NOMO-1 (cell line): ENCODE measurements at regions not wholly inside any gene's neighbourhood (a gene's known extent, or its start where the extent isn't known, plus 50 kb on each side); places are given as distances from the start of the nearest gene placed in this dataset.
"Not testable (repeated sequence)": the region's sequence is repeated elsewhere in the genome, so short reads cannot be mapped to it uniquely, and the experiment has no call there.

Source experiments
- DNase-seq, 2 experiments: peaks; one replicate each; lab custom pipeline; 2025; ENCODE audit not compliant: unreplicated experiment in 2 of 2; lab: John Stamatoyannopoulos, UW

DNA sequence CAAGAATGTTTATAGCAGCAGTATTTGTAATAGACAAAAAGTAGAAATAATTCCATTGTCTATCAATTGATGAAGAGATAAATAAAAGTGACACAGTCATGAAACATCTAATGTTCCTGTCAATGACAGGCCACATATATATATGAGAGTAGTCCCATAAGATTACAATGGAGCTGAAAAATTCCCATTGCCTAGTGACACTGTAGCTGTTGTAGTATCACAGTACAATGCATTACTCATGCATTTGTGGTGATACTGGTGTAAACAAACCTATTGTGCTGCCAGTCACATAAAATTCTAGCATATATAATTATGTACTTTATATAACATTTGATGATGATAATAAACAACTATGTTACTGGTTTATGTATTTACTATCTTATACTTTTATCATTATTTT, 141.9 kb upstream of the LYPLAL1 start:
- DNase-seq = no peak

DNA sequence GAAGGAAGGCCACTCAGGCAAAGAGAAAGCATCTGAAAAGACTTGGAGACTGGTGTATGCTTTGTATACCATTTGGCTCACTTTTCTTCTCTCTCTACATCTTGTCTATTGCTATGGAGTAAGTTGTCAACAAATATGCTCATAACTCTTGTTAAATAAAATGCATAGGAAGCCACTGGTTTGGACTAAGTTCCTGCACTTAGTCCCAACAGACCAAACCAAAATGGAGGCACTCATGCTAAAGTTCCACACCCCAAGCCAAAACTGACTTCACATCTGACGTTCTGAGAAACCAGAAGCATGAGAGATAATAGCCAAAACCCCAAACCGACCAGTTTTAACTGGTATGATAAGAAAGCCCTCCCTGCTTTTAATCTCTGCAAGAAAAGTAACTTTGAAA, 135.3 kb upstream of the LYPLAL1 start:
- DNase-seq = no peak

GRCh38 chr1:219039017-219039681, 134.5 kb upstream of the LYPLAL1 start:
- no peak for DNase-seq

- DNase-seq = no peak
Measured at GRCh38 chr1:219039682-219040154, 134.0 kb upstream of the LYPLAL1 start.

DNA sequence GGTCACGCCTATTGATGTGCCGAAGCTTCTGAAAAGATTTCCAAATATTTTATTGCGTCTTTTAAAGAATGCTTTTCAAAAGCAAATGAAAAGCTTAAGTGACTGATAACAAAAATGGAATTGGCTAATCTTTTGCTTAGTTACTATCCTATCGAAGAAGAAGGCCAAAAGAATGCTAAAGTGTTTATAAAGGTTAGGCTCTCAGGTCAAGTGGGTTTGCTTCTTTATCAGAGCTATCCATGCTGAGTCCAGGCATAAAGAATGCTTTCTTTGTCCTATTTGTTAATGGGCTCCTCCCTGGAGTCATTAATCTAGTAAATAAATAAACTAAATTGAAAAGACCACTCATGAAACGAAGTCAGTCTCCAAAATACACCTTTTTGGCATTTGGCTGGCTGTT, 133.4 kb upstream of the LYPLAL1 start:
- no peak for DNase-seq

GRCh38 chr1:219041141-219041540, 132.5 kb upstream of the LYPLAL1 start:
- no peak for DNase-seq

GRCh38 chr1:219041818-219042217, 131.9 kb upstream of the LYPLAL1 start:
- DNase-seq = no peak

DNA sequence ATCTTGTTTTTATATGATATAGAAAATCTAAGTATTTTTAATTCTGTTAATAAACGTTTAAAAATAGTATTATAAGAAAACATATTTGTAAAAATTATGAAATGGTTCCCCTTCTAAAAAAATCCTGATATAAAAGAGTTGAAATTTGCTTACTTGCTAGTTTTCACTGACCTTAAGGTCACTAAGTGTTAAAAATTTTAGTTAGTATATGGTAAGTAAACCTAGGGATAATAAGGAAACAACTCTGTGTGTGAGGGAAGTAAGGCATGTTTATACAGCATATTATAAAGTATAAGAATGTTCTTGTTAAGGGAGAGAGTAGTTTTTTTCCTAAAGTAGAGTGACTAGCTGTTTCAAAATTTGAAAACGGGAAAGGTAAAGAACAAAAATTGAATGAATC, 130.9 kb upstream of the LYPLAL1 start:
- no peak for DNase-seq

GRCh38 chr1:219045246-219045645, 128.4 kb upstream of the LYPLAL1 start:
- no peak for DNase-seq

GRCh38 chr1:219049501-219049900, 124.2 kb upstream of the LYPLAL1 start:
- no peak for DNase-seq

DNA sequence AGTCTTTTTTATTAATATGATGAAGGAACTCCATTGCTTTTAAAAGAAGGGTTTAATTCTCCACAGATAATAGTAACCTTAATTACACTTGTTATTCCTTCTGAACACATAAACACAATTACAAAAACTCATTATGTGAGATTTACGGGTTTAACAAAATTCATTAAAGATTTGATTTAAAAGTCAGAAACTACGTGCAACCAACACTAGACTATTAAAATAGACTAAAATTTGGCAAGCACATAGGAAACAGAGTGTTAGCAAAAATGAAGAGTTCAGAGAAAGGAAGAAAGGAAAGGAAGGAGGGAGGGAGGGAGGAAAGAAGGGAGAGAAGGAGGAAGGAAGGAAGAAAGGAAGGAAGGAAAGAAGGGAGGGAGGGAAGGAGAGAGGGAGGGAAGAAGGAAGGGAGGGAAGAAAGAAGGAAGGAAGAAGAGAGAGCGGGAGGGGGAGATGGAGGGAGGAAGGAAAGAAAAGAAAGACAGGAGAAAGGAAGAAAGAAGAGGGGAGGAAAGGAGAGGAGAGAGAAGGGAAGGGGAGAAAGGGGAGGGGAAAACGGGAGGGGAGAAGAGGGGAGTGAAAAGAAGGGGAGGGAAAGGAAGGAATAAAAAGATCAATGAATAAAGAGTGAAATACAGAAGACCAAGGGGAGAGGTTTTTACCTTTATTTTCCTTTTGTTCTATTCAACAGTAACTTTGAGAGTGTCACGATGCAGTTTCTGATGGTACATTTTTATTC, 123.4 kb upstream of the LYPLAL1 start:
- DNase-seq = no peak

DNA sequence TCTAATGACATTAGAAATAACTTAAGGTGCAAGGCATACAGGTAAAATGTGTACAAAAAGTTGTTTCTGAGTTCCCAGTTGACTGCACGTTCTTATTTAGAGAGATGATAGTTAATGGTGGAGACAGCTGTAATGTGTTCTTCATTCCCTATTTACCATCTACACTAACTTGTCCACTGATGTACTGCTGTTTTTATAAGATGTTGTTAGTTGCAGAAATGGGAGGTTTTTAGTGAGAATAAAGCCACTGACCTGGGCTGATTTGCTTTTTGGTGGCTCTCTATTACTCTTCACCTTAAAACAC, 122.9 kb upstream of the LYPLAL1 start:
- DNase-seq = no peak

- no peak for DNase-seq
Measured at GRCh38 chr1:219051547-219051946, 122.1 kb upstream of the LYPLAL1 start.

DNA sequence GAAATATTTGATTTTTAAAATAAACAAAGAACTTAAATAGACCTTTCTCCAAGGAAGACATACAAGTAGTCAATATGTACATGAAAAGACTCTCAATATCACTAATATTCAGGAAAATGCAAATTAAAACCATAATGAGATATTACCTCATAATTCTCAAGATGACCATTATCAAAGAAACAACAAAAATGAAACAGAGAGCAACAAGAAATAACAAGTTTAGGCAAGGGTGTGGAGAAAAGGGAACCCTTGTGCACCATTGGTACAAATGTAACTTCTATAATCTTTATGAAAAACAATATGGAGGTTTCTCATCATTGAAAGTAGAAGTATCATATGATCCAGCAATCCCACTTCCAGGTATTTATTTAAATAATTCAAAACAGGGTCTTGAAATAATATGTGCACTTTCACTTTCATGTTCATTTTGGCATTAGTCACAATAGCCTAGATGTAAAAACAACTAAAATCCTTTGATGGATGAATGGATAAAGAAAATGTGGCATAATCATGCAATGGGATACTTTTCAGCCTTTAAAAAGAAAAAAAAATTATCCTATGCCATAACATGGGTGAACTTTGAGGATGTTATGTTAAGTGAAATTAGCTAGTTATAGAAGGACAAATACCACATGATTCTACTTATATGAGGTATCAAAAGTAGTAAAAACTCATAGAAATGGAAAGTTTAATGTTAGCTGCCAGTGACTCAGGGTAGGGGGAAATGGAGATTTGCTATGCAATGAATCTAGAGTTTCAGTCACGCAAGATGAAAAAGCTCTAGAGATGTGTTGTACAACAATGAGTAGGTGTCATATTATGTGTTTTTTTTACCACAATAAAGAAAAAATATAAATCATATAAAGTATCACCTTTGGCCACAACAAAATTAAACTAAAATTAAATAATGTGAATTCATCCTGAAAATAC, 114.5 kb upstream of the LYPLAL1 start:
- no peak for DNase-seq

DNA sequence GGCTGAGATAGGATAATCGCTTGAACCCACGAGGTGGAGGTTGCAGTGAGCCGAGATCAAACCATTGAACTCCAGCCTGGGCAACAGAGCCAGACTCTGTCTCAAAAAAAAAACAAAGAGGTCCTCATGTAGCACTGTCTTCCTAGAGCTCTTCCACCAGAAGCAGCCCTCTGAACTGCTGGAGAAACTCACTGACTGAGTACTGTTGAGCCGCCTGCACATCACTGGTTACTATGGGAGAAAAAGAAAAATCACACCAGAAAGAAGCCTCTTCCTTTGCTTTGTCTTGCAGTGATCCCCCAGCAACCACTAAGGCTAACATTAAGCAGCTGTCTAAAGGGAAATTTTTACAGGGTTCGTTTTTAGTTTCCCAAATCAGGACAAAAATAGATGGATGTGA, 112.9 kb upstream of the LYPLAL1 start:
- no peak for DNase-seq

DNA sequence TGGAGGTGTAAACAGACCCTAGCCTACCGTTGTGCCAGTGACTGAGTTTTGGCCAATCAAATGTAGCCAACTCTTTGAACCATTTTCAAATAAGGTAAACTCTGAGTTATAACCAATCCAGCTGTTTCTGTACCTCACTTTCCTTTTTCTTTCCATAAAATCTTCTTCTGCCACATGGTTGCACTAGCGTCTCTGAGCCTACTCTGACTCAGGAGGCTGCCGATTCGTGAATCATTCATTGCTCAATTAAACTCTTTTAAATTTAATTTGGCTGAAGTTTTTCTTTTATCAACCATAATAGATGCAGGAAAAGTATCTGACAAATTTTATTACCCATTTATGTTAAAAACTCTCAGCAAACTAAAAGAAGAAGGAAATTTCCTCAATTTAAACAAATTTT, 111.5 kb upstream of the LYPLAL1 start:
- DNase-seq = no peak

- no peak for DNase-seq
Measured at GRCh38 chr1:219066098-219066497, 107.6 kb upstream of the LYPLAL1 start.

GRCh38 chr1:219066631-219067349, 106.9 kb upstream of the LYPLAL1 start:
- no peak for DNase-seq

GRCh38 chr1:219067350-219067712, 106.3 kb upstream of the LYPLAL1 start:
- no peak for DNase-seq

DNA sequence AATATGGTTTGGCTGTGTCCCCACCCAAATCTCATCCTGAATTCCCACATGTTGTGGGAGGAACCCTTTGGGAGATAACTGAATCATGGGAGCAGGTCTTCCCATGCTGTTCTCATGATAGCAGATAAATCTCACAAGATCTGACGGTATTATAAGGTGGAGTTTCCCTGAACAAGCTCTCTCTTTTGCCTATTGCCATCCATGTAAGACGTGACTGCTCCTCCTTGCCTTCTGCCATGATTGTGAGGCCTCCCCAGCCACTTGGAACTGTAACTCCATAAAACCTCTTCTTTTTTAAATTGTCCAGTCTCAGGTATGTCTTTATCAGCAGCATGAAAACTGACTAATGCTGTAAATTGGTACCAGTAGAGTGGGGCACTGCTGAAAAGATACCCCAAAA, 103.3 kb upstream of the LYPLAL1 start:
- not testable (repeated sequence) for DNase-seq

- no peak for DNase-seq
Measured at GRCh38 chr1:219071209-219071608, 102.5 kb upstream of the LYPLAL1 start.
